Ishikawa (cell line): ENCODE measurements at regions not wholly inside any gene's neighbourhood (a gene's known extent, or its start where the extent isn't known, plus 50 kb on each side); places are given as distances from the start of the nearest gene placed in this dataset.

Experiments used
- CEBPB ChIP-seq: IDR thresholded peaks from 2 replicates; pipeline ENCODE4 v1.6.1; 2012
- CREB1 ChIP-seq: IDR thresholded peaks from 2 replicates; pipeline ENCODE4 v1.6.1; 2012; ENCODE audit warnings: low read depth
- EGR1 ChIP-seq: IDR thresholded peaks from 2 replicates; pipeline ENCODE4 v1.6.1; 2012
- EP300 ChIP-seq: IDR thresholded peaks from 2 replicates; pipeline ENCODE4 v1.6.1; 2012; ENCODE audit warnings: borderline replicate concordance
- FOXM1 ChIP-seq: IDR thresholded peaks from 2 replicates; pipeline ENCODE4 v1.6.1; 2012; ENCODE audit warnings: low read depth, borderline replicate concordance
- NFIC ChIP-seq: IDR thresholded peaks from 2 replicates; pipeline ENCODE4 v1.6.1; 2012
- RAD21 ChIP-seq: IDR thresholded peaks from 2 replicates; pipeline ENCODE4 v1.6.1; 2012; ENCODE audit warnings: low read depth
- TAF1 ChIP-seq: IDR thresholded peaks from 2 replicates; pipeline ENCODE4 v1.6.1; 2012; ENCODE audit warnings: low read depth, mild to moderate bottlenecking
- TCF12 ChIP-seq: IDR thresholded peaks from 2 replicates; pipeline ENCODE4 v1.6.1; 2012; ENCODE audit warnings: low read depth
- TEAD4 ChIP-seq: IDR thresholded peaks from 2 replicates; pipeline ENCODE4 v1.6.1; 2012
- YY1 ChIP-seq: IDR thresholded peaks from 2 replicates; pipeline ENCODE4 v1.6.1; 2012; ENCODE audit warnings: low read depth
- ZBTB7A ChIP-seq: IDR thresholded peaks from 2 replicates; pipeline ENCODE4 v1.6.1; 2012; ENCODE audit warnings: low read depth
- TF ChIP-seq, protein P1 (sequence below): IDR thresholded peaks from 2 replicates; pipeline ENCODE4 v1.6.1; 2012
- TF ChIP-seq, protein P2 (sequence below): IDR thresholded peaks from 2 replicates; pipeline ENCODE4 v1.6.1; 2012; ENCODE audit warnings: low read depth, mild to moderate bottlenecking
- TF ChIP-seq, protein P3 (sequence below): IDR thresholded peaks from 2 replicates; pipeline ENCODE4 v1.6.1; 2012

DNA sequence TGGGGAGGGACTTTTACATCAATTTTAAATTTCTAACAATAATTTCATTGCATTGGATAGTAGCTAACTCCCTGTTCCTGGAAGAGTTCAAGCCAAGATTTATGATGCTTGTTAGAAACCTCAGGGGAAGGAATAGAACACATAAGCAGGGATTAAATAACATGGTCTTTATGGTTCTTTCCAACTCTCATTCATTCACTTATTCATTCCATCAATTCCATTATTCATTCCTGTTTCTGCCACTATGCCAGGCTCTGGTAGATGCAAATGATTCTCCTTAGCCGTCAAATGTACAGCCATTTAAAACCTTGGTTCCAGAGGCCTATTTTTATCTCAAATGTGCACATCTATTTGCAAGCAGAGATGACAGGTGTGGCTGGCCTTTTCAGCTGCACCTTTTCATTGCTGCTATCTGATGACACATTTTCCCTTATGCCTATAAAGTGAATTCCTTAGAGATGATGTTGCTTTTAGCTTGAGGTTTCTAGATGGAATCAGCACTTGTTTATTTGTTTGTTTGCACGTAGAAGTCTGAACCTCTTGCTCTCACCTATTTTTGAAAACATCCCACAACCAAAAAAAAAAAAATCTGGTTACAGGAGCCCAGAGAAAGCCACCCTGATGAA is 205.7 kb upstream of the IGFBP3 start:
- TF ChIP-seq, protein P1, sequence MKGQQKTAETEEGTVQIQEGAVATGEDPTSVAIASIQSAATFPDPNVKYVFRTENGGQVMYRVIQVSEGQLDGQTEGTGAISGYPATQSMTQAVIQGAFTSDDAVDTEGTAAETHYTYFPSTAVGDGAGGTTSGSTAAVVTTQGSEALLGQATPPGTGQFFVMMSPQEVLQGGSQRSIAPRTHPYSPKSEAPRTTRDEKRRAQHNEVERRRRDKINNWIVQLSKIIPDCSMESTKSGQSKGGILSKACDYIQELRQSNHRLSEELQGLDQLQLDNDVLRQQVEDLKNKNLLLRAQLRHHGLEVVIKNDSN: no peak
- TF ChIP-seq YY1 (no peak), CEBPB (no peak), TCF12 (no peak), NFIC (no peak), RAD21 (no peak)
- TF ChIP-seq, protein P2, sequence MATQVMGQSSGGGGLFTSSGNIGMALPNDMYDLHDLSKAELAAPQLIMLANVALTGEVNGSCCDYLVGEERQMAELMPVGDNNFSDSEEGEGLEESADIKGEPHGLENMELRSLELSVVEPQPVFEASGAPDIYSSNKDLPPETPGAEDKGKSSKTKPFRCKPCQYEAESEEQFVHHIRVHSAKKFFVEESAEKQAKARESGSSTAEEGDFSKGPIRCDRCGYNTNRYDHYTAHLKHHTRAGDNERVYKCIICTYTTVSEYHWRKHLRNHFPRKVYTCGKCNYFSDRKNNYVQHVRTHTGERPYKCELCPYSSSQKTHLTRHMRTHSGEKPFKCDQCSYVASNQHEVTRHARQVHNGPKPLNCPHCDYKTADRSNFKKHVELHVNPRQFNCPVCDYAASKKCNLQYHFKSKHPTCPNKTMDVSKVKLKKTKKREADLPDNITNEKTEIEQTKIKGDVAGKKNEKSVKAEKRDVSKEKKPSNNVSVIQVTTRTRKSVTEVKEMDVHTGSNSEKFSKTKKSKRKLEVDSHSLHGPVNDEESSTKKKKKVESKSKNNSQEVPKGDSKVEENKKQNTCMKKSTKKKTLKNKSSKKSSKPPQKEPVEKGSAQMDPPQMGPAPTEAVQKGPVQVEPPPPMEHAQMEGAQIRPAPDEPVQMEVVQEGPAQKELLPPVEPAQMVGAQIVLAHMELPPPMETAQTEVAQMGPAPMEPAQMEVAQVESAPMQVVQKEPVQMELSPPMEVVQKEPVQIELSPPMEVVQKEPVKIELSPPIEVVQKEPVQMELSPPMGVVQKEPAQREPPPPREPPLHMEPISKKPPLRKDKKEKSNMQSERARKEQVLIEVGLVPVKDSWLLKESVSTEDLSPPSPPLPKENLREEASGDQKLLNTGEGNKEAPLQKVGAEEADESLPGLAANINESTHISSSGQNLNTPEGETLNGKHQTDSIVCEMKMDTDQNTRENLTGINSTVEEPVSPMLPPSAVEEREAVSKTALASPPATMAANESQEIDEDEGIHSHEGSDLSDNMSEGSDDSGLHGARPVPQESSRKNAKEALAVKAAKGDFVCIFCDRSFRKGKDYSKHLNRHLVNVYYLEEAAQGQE: no peak

DNA sequence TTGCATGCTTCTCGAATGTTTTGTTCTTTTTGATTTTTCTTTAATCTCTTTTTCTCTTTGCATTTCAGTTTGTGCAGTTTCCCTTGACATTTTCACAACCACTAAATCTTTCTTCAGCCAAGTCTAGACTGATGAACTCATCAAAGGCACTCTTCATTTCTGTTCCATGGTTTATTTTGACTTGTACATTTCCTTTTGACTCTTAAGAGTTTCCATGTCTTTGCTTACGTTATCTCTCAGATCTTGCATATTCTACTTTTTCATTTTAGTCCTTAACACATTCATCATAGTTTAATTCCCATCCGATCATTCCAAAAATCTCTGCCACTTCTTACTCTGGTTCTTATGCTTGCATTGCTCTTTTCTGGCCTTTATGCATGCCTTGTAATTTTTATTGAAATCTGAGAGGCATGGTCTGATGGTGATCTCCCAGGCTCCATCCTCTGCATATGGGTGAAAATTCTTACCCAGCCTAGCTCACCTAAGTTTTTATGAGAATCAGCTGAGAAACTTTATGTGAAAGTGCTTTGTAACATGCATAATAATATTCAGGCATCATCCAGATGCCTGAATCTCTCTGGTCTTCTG is 202.8 kb upstream of the IGFBP3 start:
- no peak for TF ChIP-seq EGR1
- no peak for TF ChIP-seq TEAD4
- TF ChIP-seq, protein P2: no peak
- TF ChIP-seq RAD21: no peak
- TF ChIP-seq YY1: no peak
- TF ChIP-seq, protein P3, sequence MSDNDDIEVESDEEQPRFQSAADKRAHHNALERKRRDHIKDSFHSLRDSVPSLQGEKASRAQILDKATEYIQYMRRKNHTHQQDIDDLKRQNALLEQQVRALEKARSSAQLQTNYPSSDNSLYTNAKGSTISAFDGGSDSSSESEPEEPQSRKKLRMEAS: no peak
- no peak for TF ChIP-seq TCF12
- no peak for TF ChIP-seq EP300
- TF ChIP-seq ZBTB7A: no peak
- TF ChIP-seq NFIC: no peak
- no peak for TF ChIP-seq CEBPB

DNA sequence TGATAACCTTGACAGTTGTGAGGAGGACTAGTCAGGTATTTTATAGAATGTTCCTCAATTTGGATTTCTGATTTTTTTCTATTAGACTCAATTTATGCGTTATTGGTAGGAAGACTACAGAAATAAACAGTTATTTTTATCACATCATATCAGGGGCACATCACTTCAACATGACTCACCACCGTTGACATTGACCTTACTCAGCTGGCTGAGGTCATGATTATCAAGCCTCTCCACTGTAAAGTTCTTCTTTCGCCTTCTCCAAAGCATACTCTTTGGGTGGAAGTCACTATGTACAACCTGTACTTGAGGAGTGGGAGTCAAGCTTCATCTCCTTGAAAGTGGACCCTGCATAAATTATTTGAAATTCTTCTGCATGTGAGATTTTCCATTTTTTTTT is 194.3 kb upstream of the IGFBP3 start:
- no peak for TF ChIP-seq FOXM1
- TF ChIP-seq, protein P1: no peak
- no peak for TF ChIP-seq TCF12
- no peak for TF ChIP-seq CREB1
- TF ChIP-seq NFIC: no peak
- TF ChIP-seq TEAD4: no peak
- TF ChIP-seq EGR1: no peak
- no peak for TF ChIP-seq RAD21
- no peak for TF ChIP-seq ZBTB7A
- no peak for TF ChIP-seq YY1
- TF ChIP-seq, protein P3: no peak
- TF ChIP-seq, protein P2: no peak
- TF ChIP-seq CEBPB: no peak
- no peak for TF ChIP-seq TAF1

DNA sequence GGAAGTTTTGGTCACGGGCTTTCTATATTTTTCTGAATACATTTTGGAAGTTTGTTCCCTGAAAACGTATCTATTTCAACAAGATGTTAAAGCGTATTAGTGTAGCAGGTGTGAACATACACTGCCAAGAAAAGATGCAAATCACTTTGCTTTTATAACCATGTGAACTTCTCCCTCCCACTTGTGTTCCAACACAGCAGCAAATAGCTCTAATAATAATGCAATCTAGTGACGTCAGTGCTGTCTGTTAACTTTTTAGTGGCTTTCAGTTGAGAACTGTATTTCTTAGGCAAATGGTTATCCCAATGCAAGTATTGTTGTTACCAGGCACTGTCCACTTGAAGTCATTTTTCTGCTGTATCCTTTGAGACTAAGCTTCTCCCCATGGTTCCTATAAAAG is 188.4 kb upstream of the IGFBP3 start:
- TF ChIP-seq, protein P2: no peak
- TF ChIP-seq FOXM1 (no peak), YY1 (no peak), EGR1 (no peak), NFIC (no peak), RAD21 (no peak), CEBPB (no peak), ZBTB7A (no peak), TEAD4 (no peak), EP300 (no peak), TAF1 (no peak)
- TF ChIP-seq, protein P1: no peak
- TF ChIP-seq, protein P3: no peak
